HL-60 (cell line): ENCODE measurements at regions not wholly inside any gene's neighbourhood (a gene's known extent, or its start where the extent isn't known, plus 50 kb on each side); places are given as distances from the start of the nearest gene placed in this dataset.

ENCODE experiments used
- CTCF ChIP-seq: IDR thresholded peaks from one replicate; pipeline ENCODE4 v1.5.1; 2011; ENCODE audit warnings: low read length, control low read depth, inconsistent platforms; ENCODE audit not compliant: insufficient read depth
- SPI1 ChIP-seq: IDR thresholded peaks from 2 replicates; pipeline ENCODE4 v1.6.1; 2012; ENCODE audit warnings: low read depth, mild to moderate bottlenecking, borderline replicate concordance

- no peak for TF ChIP-seq CTCF
- TF ChIP-seq SPI1: no peak
Measured at GRCh38 chr15:69751566-69751965, 298.9 kb downstream of the RPLP1 start.
